GM18519 (cell line): ENCODE measurements at regions not wholly inside any gene's neighbourhood (a gene's known extent, or its start where the extent isn't known, plus 50 kb on each side); places are given as distances from the start of the nearest gene placed in this dataset.
A peak's percentile ranks its signal among the peaks of the same experiment; 100 is the strongest.
"Not testable (repeated sequence)": the region's sequence is repeated elsewhere in the genome, so short reads cannot be mapped to it uniquely, and the experiment has no call there.

Source experiments
- ATAC-seq: cut with Tn5 transposase; IDR thresholded peaks from one replicate; pipeline ENCODE4 v1.9.1; 2021; ENCODE audit warnings: mild to moderate bottlenecking, moderate library complexity; ENCODE audit not compliant: unreplicated experiment, low FRiP score

DNA sequence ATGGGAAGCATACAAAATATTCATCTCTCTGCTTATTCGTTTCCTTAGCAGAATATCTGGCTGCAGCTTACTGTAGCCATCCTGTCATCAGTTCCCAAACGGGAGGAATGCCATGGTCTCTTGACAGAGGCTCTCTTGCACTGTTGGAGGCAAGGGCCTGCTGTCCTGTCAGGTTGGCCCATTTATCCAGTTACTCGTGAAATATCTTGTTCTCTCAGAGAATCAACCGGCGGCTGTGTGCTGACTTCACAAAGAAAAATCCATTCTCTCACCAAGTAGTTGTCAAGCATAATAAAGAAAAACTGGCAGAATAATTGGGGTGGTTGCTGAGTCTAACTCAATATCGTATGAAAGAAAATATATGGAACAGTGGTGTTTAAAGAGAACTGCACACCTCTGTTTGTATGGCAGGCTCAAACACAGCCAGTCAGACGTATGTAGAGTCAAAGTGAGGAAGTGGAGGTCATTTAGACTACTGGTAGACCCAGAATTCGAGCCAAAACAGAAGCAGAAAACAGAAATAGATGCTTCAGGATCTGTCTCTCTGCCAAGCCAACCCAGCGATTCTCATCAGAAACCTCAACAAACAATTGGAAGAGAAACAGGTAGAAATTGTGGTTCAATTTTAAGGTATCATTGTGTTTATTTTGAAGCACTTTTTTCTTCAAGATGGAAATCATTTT is 349.2 kb upstream of the PRKCQ start:
- no peak for ATAC-seq

DNA sequence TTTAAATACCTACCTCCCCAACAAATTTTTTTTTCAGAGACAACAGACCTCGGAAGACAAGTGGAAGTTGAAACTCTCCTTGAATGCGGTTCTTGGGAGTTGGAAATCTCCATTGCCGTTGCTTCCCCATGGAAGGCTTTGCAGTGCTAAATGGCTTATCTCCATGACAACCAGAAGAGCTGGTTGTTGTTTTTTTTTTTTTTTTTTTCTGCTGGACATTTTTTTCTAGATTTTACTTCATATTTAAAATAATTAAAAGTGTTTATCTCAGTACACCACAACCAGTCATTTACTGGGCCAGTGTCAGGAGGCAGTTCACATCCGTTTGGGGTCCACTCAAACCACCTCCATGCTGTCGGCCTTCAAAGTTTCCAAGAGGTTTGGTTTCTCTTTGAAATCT is 348.5 kb upstream of the PRKCQ start:
- ATAC-seq, result no peak

DNA sequence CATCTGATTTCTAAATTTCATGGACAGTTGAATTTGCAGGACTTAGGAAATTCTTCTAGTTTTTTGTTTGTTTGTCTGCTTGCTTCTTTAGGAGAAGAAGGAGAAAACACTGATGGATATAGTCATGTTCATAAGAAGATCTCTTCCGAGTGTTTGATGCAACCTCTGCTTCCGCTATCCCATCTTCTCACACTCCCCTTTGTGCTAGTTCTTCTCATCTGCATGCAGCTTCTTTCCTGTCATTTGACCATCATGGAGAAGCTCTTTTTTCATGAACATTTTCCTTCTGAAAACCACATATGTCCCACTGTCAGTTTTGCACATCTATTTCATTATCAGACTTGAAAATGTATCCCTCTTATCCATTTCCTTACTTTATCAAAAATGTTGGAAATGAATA is 346.9 kb upstream of the PRKCQ start:
- ATAC-seq, result no peak

DNA sequence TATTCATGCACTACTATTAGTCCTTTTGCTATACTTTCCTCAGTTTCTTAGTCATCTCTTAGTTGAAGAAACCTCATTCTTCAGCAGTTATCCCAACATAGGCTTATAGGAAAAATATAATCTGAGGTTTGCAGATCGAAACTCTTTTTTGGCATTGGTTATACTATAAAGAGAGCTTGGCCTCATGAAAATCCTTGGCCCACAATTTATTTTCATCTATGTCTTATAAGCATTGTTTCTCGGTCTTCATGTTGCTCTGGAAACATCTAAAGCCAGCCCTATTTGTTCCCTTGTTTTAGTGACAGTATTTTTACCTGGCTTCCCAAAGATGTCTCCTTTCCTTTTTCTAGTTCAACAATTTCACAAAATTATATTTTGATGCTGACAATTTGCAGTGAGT is 345.1 kb upstream of the PRKCQ start:
- ATAC-seq, result no peak

DNA sequence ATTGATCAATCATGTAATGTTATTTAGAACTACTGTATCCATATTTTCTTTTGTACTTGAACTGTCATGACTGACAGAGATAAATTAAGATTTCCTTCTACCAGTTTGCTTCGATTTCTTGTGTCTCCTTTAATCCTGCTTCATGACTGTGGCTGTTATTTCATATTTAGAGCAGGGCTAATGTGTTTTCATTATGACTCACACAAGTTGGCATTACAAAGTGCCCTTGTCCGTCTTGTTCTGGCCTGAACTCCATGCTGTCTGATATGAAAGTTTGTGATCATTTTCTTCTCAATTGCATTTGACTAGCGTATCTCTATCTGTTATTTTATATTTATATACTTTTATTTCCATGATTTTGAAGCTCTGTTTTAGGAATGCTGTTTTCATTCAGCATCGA is 344.1 kb upstream of the PRKCQ start:
- ATAC-seq, result no peak

DNA sequence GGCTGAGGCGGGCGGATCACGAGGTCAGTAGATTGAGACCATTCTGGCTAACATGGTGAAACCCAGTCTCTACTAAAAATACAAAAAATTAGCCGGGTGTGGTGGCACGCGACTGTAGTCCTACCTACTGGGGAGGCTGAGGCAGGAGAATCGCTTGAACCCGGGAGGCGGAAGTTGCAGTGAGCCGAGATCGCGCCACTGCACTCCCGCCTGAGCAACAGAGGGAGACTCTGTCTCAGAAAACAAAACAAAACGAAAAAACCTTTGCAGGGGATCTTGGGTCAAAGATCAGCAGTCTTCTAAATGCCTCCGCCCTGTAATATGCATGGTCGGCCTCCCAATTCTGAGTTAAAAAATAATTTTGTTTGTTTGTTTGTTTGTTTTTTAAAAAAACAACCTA is 340.9 kb upstream of the PRKCQ start:
- not testable (repeated sequence) for ATAC-seq

DNA sequence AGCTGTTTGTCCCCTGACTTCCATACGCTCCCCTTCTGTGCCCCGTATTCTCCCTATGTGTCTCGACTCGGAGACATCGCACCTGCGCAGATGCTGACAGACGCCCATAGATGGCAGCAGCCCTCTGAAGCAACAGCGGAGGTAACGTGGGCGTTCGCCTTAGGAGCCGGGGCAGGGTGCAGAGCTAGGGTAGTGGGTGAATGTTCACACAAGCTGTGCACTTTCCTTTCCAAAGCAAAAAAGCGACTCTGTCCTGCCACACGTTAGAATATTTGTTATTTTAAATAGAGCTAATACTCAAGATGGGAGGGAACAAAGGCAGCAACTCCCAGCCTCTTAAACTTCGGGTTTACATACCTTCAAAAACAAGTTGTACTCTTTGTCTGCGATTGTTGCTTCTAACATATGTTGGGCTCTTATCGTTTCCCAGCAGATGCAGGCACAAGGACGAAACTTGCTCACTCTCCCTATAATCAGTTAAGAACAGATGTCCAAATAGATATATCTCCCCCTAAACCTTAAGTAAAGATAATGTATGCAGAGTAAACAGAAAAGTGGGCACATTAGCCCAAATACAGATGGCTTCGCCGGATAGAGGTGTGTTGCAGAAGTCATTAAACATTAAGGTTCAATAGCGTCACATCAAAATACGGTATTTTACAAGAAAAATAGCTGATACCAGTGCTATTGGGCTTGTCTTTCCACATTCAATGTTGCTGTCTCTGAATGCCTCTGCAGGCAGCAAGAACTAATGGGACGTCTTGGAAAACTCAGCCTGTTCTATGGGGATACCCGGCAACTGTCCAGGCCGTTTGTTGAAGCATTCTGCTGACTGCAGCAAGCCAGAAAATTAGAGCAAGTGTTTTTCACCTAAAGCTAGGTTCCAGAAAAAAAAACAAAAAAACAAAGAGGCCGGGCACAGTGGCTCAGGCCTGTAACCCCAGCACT is 340.3 kb upstream of the PRKCQ start:
- peak; percentile 96 for ATAC-seq

DNA sequence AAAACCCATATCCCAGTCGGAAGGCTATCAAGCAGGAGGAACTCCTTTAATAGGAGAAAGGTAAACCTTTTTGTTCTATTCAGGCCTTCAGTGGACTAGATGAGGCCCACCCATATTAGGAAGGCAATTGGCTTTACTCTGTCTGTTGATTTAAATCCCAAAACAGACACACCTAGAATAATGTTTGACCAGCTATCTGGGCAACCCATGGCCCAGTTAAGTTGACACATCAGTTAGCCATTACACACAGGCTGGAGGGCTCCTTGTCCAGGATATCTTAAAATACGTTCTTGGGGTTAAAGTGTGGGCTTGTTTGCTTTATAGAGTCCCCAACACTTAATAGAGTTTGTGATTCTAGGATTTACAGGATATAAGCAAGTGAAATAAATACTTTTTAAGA is 339.0 kb upstream of the PRKCQ start:
- no peak for ATAC-seq

DNA sequence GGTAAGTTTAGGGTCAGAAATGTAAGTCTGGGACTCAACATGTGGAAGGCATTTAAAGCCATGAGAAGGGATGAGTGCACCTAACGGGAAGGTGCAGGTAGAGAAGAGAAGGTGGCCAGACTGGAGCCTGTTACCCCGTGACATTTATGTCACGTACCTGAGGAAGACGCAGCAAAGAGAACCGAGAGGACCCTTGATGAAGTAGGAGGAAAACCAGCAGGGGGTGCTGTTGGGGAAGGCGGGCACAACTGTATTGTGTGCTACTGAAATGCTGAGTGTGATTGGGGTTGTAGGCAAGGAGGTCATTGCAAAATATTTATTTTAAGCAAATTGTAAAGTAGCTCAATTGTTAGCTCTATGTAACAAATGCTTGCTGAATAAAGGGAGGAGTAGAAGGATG is 338.2 kb upstream of the PRKCQ start:
- ATAC-seq, result no peak

DNA sequence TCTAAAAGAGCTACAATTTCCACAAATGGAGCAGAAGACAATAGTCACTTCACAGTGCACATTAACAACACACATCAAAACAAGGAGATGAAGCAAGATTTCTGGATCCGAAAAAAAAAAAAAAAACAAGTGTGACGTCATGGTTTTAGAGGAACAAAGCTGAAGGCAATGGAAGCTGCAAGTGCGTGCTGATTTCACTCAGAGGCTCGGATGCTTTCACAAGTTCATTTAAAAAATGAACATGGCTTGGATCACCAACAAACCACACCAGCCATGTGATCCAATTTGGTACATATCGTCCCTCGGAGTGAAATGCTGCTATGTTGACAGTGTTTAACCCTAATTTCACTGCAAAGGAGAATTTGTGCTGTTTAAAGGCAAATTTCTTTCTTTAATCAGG is 337.0 kb upstream of the PRKCQ start:
- ATAC-seq, result no peak

DNA sequence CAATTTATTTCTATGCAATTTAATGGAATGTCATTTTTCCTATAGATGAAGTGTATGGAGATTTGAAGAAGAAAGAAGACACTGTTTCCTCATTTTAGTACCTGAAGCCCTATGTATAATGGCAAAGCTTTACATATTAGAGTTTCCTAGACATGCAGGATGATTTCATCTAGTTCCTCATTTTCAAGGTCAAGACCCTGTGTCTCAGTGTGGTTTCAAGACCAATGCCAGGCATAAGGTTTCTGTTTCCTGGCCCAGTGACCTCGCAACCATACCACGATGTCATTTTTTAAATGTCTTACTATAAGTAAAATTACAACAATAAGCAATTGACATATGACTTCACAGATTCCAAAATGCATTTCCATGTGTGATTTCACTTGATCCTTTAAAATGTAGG is 336.5 kb upstream of the PRKCQ start:
- ATAC-seq, result no peak

DNA sequence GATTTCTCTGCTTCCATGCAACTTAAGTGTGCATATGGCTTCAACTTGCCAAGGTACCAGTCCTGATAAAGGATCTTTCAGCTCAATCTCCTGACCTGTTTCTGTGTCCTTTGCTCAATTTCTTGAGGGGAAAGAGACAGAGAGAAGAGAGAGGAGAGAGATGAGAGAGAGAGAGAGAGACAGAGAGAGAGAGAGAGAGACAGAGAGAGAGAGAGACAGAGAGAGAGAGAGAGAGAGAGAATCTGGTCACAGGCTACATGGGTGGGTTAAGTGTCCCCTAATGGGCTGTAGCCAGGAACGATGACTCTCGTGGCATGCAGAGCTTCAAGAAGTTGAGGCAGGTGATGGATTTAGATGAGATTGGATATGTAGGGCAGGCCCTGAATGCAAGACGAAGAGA is 335.2 kb upstream of the PRKCQ start:
- ATAC-seq, result no peak

DNA sequence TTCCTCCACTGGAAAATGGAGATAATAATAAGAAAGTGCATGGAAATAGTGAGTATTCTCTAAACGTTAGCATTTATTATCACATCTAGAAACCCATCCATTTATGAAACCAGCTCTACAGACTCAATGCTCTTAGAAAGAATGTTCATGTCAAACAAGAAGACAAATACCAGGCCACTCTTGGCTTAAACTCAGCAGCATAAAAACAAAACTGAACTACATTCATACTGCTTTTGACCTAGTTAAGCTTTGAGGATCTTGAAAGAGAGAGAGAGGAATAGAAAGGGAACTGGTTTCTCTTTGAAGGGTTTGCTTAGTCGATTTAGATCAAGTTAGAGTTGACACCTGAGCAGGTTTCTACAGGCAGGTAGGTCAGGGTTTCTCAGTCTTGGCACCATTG is 332.9 kb upstream of the PRKCQ start:
- no peak for ATAC-seq

DNA sequence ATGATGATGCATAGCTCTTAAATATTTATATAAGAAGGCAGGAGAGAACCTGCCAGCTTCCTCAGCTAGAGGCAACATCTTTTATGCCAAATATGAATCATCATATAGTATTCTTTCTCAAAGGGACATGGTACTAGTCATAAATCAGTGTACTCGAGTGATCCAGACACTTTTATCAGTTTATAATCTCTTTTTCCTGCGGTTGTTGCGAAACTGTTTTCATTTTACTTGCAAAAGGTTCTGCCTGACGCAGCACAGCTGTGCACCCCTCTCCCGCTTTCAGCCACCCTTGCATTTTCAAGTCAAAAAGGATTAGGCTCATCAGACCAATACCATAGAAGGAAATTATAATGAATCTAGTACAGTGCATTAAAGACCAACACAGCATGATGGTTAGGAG is 332.3 kb upstream of the PRKCQ start:
- ATAC-seq, result no peak

DNA sequence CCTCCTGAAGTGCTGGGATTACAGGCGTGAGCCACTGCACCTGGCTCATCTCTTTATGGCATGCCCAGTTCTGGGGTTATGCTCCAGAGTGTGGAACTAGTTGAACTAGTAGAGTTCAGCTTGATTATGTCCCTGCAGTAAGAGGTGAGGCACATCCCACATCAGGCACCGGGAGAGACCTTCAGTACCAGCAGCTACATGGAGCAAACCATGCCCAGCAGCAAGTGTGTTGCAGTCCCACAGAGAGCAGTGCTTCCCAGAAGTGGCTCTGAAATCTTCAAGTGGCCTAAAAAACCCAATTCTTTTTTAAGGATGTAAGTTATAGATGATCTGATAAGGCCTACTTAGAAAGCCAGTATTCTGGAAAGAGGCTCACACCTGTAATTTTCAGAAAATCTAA is 331.9 kb upstream of the PRKCQ start:
- no peak for ATAC-seq

DNA sequence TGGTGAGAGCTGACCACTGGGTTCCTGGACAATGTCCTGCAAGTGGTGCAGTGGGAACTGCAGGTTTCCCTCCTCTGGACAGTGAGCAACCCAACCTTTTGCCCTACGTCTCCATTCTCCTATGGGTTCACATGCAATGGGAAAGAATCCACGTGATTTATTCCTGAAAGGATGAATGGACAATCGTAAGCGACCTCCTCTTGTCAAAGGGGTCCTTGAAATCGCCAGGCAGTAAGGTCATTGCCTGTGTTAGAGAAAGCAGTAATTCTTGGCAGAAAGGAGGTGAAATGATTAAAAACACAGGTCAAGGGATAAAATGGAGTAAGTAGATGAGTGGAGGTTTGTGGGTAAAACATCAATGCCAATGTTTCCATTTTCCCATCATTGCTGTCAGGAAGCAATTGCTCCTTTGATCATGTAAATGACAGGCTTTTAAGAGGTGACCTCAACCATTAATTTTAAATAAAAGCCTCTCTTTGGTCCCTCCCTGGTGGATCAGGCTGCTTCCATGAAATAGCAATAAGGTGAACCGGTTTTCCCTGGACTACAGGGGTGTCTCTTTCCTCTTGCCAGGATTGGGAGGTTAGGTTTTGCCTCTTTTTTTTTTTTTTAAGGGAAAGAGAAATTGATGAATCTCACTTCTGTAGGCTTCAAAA is 330.0 kb upstream of the PRKCQ start:
- no peak for ATAC-seq

DNA sequence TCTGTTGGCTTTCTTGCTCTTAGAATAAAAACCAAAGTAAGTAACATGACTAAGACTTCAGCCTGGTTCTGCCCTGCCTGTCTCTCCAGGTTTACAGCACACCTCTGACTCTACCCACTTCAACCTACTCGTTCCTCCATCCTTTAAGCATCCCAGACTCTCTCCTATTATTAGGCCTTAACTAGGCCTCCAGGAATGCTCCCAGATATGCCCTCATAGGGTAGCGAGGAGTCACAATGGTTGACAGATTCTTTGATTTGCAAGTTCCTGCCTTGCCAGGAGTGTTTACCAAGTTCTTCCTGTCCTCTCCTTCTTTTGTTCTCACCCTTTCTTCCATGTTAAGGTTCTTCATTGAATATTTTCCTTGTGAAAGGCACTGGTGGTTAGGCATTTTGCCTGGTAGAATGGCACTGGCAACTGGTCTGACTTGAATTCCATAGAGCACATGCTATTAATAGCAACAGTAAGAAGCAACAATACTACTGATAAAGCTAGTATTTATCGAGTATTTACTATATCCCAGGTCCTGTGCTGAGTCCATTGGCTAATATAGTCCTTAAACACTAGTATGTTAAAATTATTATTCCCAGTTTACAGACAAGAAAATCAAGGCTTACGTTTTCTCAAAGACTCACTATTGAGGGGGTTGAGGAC is 327.9 kb upstream of the PRKCQ start:
- ATAC-seq, result no peak

DNA sequence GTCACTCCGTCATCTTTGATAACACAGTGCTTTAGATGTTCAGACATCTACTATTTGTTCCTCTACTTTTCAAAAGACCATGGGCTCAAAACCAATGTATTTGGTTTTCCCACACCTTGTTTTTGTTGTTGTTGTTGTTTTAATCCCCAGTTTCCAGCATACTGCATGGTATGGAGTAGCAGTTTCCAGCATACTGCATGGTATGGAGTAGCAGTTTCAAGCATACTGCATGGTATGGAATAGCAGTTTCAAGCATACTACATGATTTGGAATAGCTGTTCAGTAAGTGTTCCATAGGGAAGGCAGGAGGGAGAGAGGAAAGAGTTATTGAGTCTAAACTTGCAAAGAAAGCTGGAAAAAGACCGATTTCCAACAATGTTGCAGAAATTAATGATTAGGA is 314.3 kb upstream of the PRKCQ start:
- ATAC-seq, result peak; percentile 53

DNA sequence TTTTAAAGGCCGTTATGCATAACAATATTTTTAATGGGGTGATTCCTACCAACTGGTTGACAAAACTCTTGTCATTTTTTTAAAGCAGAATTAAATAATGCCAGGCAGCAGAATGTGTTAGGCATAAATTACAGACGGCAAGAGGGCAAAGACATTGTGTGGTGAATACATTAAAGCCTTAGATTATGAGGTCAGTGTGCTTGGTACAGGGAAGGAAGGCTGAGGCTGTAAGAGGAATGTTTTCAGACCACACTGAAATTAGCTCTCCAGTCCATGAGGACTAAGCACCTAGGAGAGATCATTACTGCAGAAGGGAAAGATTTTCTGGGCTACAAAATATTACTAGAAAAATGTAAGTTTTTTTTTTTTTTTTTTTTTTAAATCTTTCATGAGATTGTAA is 312.8 kb upstream of the PRKCQ start:
- no peak for ATAC-seq

DNA sequence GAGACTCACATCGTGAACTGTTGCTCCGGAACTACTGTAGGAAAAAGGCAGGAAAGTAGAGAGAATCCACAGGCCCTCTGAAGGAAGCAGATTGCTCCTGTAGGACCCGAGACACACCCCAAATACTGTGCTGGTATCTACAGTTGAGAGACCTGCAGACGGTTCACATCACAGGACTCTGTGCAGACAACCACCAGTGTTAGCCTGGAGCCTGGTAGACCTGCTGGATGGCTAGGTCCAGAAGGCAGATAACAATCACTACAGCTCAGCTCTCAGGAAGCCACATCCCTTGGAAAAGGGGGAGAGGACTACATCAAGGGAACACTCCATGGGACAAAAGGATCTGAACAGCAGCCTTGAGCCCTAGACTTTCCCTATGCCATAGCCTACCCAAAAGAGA is 311.8 kb upstream of the PRKCQ start:
- no peak for ATAC-seq

DNA sequence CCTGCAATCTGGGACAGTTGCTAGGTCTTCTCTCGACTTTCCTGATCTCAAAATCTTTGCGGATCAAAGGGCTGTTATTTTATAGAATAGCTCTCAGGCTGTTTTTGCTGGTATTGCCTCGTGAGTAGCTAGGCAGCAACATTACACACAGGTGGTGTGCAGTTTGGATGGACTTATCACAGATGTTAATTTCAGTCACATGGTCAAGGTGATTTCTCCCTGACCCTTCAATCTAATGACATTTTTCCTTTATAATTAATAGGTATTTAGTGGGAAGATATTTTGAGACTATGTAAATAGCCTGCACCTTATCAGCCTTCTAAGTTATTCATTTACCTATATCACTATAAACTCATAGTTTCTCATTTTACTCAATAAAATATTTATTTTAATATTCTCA is 309.6 kb upstream of the PRKCQ start:
- ATAC-seq, result no peak
